ENCODE measurements at regions not wholly inside any gene's neighbourhood (a gene's known extent, or its start where the extent isn't known, plus 50 kb on each side); places are given as distances from the start of the nearest gene placed in this dataset.

- Mint-ChIP-seq H3K4me1 (no peaks in the 10 kb centered on the region), H3K27me3 (no peaks in the 10 kb centered on the region), H3K27ac (no peak overlapping the region), H3K4me3 (no peak overlapping the region), H3K9me3 (peaks cover 8% of the 10 kb centered on the region), H3K36me3 (ENCODE audit: low read depth) (no peaks in the 10 kb centered on the region)
- ATAC-seq (no peak), DNase-seq (no peak)
Measured at GRCh38 chr18:28707006-28707405, 530.1 kb upstream of the CDH2 start.

GRCh38 chr18:28706397-28706796 is 529.5 kb upstream of the CDH2 start:
- Mint-ChIP-seq H3K27ac (no peak overlapping the region), H3K4me1 (no peaks in the 10 kb centered on the region), H3K27me3 (no peaks in the 10 kb centered on the region), H3K4me3 (no peak overlapping the region), H3K9me3 (peaks cover 12% of the 10 kb centered on the region), H3K36me3 (ENCODE audit: low read depth) (no peaks in the 10 kb centered on the region)
- ATAC-seq (no peak), DNase-seq (no peak)

GRCh38 chr18:28705482-28705881 is 528.6 kb upstream of the CDH2 start:
- no peak overlapping the region for H3K4me3 Mint-ChIP-seq
- H3K27me3 Mint-ChIP-seq = no peaks in the 10 kb centered on the region
- H3K27ac Mint-ChIP-seq = no peak overlapping the region

GRCh38 chr18:28692337-28692736 is 515.4 kb upstream of the CDH2 start:
- no peak overlapping the region for H3K27ac Mint-ChIP-seq
- DNase-seq (no peak), ATAC-seq (no peak)
- H3K4me3 Mint-ChIP-seq = no peak overlapping the region
- H3K9me3 Mint-ChIP-seq = peaks cover 7% of the 10 kb centered on the region
- H3K36me3 Mint-ChIP-seq (ENCODE audit: low read depth) = no peaks in the 10 kb centered on the region
- H3K27me3 Mint-ChIP-seq = no peaks in the 10 kb centered on the region
- H3K4me1 Mint-ChIP-seq = no peaks in the 10 kb centered on the region

More at GRCh38 chr18:28705482-28705881, 528.6 kb upstream of the CDH2 start:
- DNase-seq (no peak), ATAC-seq (no peak)
- no peaks in the 10 kb centered on the region for H3K4me1 Mint-ChIP-seq
- H3K36me3 Mint-ChIP-seq (ENCODE audit: low read depth) = no peaks in the 10 kb centered on the region
- H3K9me3 Mint-ChIP-seq = peaks cover 9% of the 10 kb centered on the region

- no peak overlapping the region for H3K27ac Mint-ChIP-seq
- no peaks in the 10 kb centered on the region for H3K36me3 Mint-ChIP-seq (ENCODE audit: low read depth)
Measured at GRCh38 chr18:28691496-28691840, 514.5 kb upstream of the CDH2 start.

GRCh38 chr18:28690836-28691495 is 514.0 kb upstream of the CDH2 start:
- DNase-seq (no peak), ATAC-seq (no peak)
- H3K27ac Mint-ChIP-seq = no peak overlapping the region
- no peaks in the 10 kb centered on the region for H3K4me1 Mint-ChIP-seq
- no peaks in the 10 kb centered on the region for H3K36me3 Mint-ChIP-seq (ENCODE audit: low read depth)
- H3K4me3 Mint-ChIP-seq = no peak overlapping the region
- H3K27me3 Mint-ChIP-seq = no peaks in the 10 kb centered on the region
- peaks cover 7% of the 10 kb centered on the region for H3K9me3 Mint-ChIP-seq

More at GRCh38 chr18:28691496-28691840, 514.5 kb upstream of the CDH2 start:
- no peaks in the 10 kb centered on the region for H3K27me3 Mint-ChIP-seq
- no peaks in the 10 kb centered on the region for H3K4me1 Mint-ChIP-seq
- no peak for ATAC-seq
- H3K4me3 Mint-ChIP-seq = no peak overlapping the region
- H3K9me3 Mint-ChIP-seq = peaks cover 7% of the 10 kb centered on the region
- DNase-seq = no peak

- H3K36me3 Mint-ChIP-seq (ENCODE audit: low read depth) = no peaks in the 10 kb centered on the region
Measured at GRCh38 chr18:28690100-28690499, 513.2 kb upstream of the CDH2 start.

GRCh38 chr18:28689588-28689987 is 512.7 kb upstream of the CDH2 start:
- no peak for ATAC-seq
- Mint-ChIP-seq H3K4me3 (no peak overlapping the region), H3K9me3 (peaks cover 7% of the 10 kb centered on the region), H3K27me3 (no peaks in the 10 kb centered on the region), H3K27ac (no peak overlapping the region), H3K4me1 (no peaks in the 10 kb centered on the region), H3K36me3 (ENCODE audit: low read depth) (no peaks in the 10 kb centered on the region)
- DNase-seq = no peak

More at GRCh38 chr18:28690100-28690499, 513.2 kb upstream of the CDH2 start:
- Mint-ChIP-seq H3K4me1 (no peaks in the 10 kb centered on the region), H3K27me3 (no peaks in the 10 kb centered on the region), H3K4me3 (no peak overlapping the region), H3K27ac (no peak overlapping the region), H3K9me3 (peaks cover 7% of the 10 kb centered on the region)
- ATAC-seq (no peak), DNase-seq (no peak)

GRCh38 chr18:28684746-28685355 is 507.9 kb upstream of the CDH2 start:
- no peaks in the 10 kb centered on the region for H3K9me3 Mint-ChIP-seq
- no peak for DNase-seq
- H3K36me3 Mint-ChIP-seq (ENCODE audit: low read depth) = no peaks in the 10 kb centered on the region
- no peaks in the 10 kb centered on the region for H3K4me1 Mint-ChIP-seq
- ATAC-seq = no peak
- no peaks in the 10 kb centered on the region for H3K27me3 Mint-ChIP-seq
- H3K4me3 Mint-ChIP-seq = no peak overlapping the region
- no peak overlapping the region for H3K27ac Mint-ChIP-seq

GRCh38 chr18:28682912-28683311 is 506.0 kb upstream of the CDH2 start:
- Mint-ChIP-seq H3K4me1 (no peaks in the 10 kb centered on the region), H3K4me3 (no peak overlapping the region), H3K27ac (no peak overlapping the region), H3K27me3 (no peaks in the 10 kb centered on the region), H3K9me3 (peaks cover 5% of the 10 kb centered on the region), H3K36me3 (ENCODE audit: low read depth) (no peaks in the 10 kb centered on the region)
- DNase-seq (no peak), ATAC-seq (no peak)

GRCh38 chr18:28669165-28669564 is 492.2 kb upstream of the CDH2 start:
- H3K9me3 Mint-ChIP-seq = peaks cover 17% of the 10 kb centered on the region
- H3K4me1 Mint-ChIP-seq = no peaks in the 10 kb centered on the region
- H3K27me3 Mint-ChIP-seq = no peaks in the 10 kb centered on the region
- H3K4me3 Mint-ChIP-seq = no peak overlapping the region
- no peaks in the 10 kb centered on the region for H3K36me3 Mint-ChIP-seq (ENCODE audit: low read depth)
- no peak for ATAC-seq
- DNase-seq = no peak
- no peak overlapping the region for H3K27ac Mint-ChIP-seq

GRCh38 chr18:28666216-28666615 is 489.3 kb upstream of the CDH2 start:
- ATAC-seq (no peak), DNase-seq (no peak)
- Mint-ChIP-seq H3K4me3 (no peak overlapping the region), H3K36me3 (ENCODE audit: low read depth) (no peaks in the 10 kb centered on the region), H3K27me3 (no peaks in the 10 kb centered on the region), H3K27ac (no peak overlapping the region), H3K9me3 (peaks cover 8% of the 10 kb centered on the region), H3K4me1 (no peaks in the 10 kb centered on the region)

- no peak overlapping the region for H3K27ac Mint-ChIP-seq
- H3K4me1 Mint-ChIP-seq = no peaks in the 10 kb centered on the region
- H3K27me3 Mint-ChIP-seq = no peaks in the 10 kb centered on the region
Measured at GRCh38 chr18:28657961-28658360, 481.0 kb upstream of the CDH2 start.

GRCh38 chr18:28652654-28653053 is 475.7 kb upstream of the CDH2 start:
- no peak for DNase-seq
- Mint-ChIP-seq H3K36me3 (ENCODE audit: low read depth) (no peaks in the 10 kb centered on the region), H3K27me3 (no peaks in the 10 kb centered on the region), H3K9me3 (peaks cover 11% of the 10 kb centered on the region), H3K4me3 (no peak overlapping the region), H3K27ac (no peak overlapping the region), H3K4me1 (no peaks in the 10 kb centered on the region)
- no peak for ATAC-seq

More at GRCh38 chr18:28657961-28658360, 481.0 kb upstream of the CDH2 start:
- Mint-ChIP-seq H3K9me3 (peaks cover 12% of the 10 kb centered on the region), H3K4me3 (no peak overlapping the region), H3K36me3 (ENCODE audit: low read depth) (no peaks in the 10 kb centered on the region)
- DNase-seq (no peak), ATAC-seq (no peak)

GRCh38 chr18:28651298-28651697 is 474.4 kb upstream of the CDH2 start:
- Mint-ChIP-seq H3K9me3 (peaks cover 14% of the 10 kb centered on the region), H3K4me1 (no peaks in the 10 kb centered on the region), H3K27ac (no peak overlapping the region), H3K27me3 (no peaks in the 10 kb centered on the region), H3K36me3 (ENCODE audit: low read depth) (no peaks in the 10 kb centered on the region), H3K4me3 (no peak overlapping the region)
- no peak for ATAC-seq
- no peak for DNase-seq
